Erythroblast (primary cell): ENCODE measurements at regions not wholly inside any gene's neighbourhood (a gene's known extent, or its start where the extent isn't known, plus 50 kb on each side); places are given as distances from the start of the nearest gene placed in this dataset.

Experiments used
- DNase-seq, 2 experiments: peaks; one replicate each; lab custom pipeline; 2025; lab: John Stamatoyannopoulos, UW
- GATA1 ChIP-seq: IDR thresholded peaks from 2 replicates; pipeline ENCODE4 v1.6.1; 2011; ENCODE audit warnings: low read depth, mild to moderate bottlenecking, control low read depth, low read length, moderate library complexity
- POLR2A ChIP-seq: IDR thresholded peaks from 2 replicates; pipeline ENCODE4 v1.6.1; 2011; ENCODE audit warnings: mild to moderate bottlenecking, low read length

DNA sequence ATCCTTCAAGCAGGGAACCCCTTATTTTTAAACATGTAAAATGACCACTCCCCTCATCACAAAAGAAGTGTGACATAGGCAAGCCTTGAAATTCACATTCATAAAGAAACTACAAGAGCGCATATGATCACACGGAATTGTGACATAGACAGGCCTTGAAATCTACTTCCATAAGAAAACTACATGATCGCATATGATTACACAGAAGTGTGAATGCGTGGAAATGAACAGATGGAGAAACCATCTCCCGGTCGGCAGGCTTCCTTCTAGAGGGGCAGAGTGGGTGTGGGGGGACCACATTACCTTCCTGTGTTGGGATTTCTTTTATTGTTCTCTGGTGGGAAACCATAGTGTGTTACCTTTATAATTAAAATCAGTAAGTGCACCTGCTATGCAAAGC is 285.1 kb upstream of the ADARB2 start:
- DNase-seq: no peak
- no peak for TF ChIP-seq POLR2A
- TF ChIP-seq GATA1: no peak

DNA sequence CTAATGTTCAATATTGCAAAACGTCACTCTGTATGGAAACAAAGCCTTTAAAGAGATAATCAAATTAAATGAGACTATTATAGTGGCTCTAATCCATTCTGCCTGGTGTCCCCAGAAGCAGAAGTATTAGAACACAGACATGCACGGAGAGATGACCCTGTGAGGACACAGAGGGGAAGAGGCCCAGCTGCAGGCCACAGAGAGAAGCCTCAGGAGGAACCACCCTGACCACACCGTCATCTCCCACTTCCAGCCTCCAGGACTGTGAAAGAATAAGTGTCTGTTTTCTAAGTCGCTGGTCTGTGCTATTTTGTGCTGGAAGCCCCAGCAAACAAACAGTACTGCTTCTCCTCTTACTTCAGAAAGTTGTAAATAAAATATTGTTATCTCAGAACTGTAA is 283.5 kb upstream of the ADARB2 start:
- TF ChIP-seq POLR2A (no peak), GATA1 (no peak)
- DNase-seq: no peak

DNA sequence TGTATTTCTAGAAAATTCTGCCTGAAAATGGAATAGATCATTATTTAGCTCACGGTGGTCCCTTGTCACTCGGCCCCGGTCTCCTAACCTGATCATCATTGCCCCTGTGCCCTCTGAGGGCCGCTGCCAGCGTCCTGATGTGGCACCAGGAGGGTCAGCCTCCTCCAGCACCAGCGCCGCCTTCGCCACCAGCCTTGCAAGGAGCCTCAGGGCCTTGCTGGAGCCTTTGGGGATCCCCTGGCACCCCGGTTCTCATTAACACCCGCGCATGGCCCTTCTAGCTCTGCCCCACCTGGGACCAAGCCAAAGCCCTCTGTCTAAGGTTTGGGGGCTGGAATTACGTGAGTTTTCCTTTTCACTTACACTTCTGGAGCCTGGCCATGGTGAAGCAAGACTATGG is 282.5 kb upstream of the ADARB2 start:
- DNase-seq: no peak
- TF ChIP-seq GATA1 (no peak), POLR2A (no peak)

DNA sequence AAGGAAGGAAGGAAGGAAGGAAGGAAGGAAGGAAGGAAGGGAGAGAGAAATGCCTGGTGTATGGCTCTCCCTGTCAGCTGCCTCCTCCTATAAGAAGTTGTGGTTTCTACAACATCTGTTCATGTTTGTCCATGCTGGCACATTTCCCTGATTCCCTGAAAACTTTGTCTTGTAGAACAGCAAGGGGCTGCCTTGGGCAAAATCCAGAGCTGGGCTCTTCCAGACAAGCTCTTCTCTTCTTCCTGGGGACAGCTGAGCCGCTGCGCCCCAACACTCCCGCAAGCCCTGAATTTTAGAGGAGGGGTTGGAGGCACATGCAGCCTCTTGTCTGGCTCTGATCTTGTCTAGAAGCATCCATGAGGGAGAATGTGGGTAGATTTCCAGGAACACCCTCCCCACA is 282.0 kb upstream of the ADARB2 start:
- TF ChIP-seq GATA1 (no peak), POLR2A (no peak)
- DNase-seq: no peak

DNA sequence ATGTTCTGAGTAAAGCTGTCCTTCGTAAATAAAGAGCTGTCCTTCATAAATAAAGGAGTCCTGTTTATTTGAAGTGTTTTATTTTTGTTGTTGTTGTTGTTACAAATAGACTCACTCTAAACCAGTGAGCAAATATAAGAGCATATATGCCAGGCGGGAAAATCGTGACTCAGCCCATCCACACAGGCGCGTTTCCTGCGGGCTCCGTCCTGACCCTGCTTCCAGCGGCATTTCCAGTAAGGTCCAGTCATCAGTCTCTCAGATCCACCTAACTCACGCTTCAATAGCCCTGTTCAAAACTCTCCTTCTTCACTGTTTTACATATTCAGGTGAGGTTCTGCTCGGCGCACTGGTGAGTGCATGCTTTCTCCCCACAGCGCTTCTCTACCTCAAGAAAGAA is 277.2 kb upstream of the ADARB2 start:
- no peak for DNase-seq
- TF ChIP-seq GATA1 (no peak), POLR2A (no peak)

DNA sequence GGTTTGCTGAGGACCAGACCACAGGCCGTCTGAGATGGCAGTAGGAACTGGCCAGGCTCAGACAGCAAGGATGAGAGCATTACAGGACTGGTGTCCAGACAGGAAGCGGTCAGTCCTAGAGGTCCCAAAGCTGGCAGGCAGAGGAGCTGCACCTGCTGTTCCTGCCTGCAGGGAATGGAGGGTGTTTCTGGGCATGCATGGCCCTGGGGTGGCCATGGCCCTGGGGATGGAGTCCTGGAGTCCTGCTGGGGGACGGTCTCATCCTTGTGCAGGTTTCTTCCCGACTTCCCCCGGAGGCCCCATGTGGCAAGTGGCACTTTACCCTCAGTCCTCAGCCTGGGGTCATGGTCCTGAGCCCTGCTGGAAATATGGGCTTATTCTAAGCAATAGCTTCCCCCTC is 274.9 kb upstream of the ADARB2 start:
- no peak for DNase-seq
- TF ChIP-seq POLR2A: no peak
- no peak for TF ChIP-seq GATA1

DNA sequence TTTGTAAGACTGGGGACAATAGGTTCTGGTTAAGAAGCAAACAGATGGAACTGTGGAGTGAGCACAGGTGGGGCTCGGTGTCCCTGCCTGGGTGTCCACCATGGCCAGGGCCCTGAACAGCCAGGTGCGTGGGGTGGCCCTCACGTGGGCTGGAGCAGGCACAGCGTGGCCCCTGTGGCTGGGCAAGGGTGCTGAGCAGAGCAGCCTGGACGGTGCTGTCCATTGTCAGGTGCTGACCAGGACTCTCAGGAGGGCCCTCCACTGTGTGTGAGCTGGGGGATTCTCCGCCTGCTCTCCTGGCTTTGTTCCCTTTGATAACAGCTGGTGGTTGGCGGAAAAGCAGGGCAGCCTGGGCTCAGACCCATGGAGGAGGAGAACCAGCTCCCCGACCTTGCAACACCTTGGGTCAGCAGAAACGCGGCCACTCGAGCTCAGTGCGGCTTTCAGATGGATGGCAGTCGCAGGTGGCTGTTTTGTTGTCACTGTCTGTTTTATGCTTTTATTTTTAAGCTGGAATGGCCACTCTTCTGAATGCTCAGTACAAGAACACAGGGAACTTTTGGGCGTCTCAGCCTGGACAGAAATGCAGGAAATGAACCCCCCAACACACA is 273.9 kb upstream of the ADARB2 start:
- no peak for DNase-seq
- TF ChIP-seq POLR2A (no peak), GATA1 (no peak)

DNA sequence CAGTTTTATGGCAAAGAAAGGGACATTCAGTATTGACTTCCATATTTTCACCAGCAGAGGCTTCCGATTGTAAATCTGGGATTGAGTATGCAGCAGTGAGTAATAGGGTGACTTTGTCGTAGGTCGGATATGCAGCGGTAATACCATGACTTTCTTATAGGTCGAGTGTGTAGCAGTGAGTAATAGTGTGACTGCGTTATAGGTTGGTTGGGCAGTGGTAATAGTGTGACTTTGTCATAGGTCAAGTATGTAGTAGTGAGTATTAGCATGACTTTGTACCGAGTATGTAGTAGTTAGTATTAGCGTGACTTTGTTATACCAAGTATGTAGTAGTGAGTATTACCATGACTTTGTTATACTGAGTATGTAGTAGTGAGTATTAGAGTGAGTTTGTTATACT is 268.2 kb upstream of the ADARB2 start:
- DNase-seq: no peak
- TF ChIP-seq GATA1 (no peak), POLR2A (no peak)

DNA sequence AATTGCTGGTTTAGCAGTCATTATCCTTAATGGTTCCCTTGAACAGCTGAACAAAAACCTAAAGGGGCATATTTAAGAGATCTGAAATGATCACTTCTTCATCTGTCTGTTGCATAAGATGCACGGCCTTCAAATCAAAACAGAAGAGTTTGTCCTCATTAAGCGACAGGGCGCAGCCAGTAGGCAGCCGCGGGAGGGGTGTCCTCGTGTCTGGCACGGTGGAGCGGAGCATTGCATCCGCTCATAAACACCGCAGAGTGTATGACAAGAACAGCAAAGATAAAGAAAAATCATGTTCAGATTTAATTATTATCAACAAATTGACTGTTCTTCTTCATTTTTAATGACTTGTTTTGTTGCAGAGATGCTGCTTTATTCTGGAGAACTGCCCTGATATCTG is 255.6 kb upstream of the ADARB2 start:
- DNase-seq: no peak
- no peak for TF ChIP-seq GATA1

DNA sequence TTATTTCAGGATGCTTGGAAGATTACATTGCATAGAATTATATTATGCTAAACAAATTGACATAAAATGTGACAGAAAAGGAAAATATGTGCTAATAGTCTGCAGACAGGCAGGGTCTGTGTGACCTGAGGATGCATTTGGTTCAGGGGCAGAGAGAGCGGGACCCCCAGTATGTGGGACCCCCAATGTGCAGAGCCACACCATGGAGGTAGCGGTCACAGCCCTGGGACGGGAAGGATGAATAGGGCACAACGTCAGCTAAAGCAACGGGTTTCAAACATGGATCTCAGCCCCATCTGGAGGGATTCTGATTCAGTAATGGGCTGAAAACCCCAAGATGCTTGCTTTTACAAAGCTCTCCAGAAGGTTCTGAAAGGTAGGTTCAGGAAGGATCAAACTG is 251.8 kb upstream of the ADARB2 start:
- no peak for DNase-seq
- no peak for TF ChIP-seq POLR2A
- TF ChIP-seq GATA1: no peak

DNA sequence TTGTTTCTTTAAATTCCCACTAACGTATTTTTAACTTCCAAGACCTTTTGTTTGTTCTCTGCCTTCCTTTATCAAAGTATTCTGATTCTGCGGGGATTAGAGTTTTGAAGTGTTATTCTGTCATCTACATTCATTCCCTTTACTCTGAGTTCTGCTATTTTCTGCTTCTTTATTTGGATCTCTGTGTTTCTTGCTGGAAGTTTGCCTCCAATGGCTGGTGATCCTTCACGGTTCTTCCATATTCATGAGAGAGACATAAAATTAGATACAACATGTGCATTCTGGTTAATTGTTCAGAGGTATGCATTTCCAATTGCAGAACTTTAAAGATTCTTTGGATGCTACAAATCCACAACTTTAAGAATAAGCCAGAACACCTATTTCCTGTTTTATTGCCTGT is 244.7 kb upstream of the ADARB2 start:
- no peak for DNase-seq
- TF ChIP-seq POLR2A: no peak
- TF ChIP-seq GATA1: no peak

DNA sequence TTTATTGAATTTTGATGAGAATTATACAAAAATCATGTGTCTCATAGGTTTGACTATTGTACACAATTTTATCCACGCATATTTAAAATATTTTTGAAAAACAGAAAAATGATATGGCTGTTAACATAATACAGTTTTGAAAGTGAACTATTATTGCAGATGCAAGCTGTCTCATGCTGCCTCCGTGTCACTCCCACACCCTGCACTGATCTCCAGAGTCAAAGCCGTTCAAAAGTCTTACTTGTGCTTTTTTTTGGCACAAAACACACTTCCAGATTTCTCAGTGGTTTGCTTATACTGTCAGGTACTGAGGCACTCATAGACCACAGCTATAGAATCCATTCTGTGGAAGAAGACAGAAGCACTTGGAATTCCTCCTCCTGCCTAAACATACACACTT is 243.1 kb upstream of the ADARB2 start:
- TF ChIP-seq POLR2A: no peak
- no peak for TF ChIP-seq GATA1
- DNase-seq: no peak

DNA sequence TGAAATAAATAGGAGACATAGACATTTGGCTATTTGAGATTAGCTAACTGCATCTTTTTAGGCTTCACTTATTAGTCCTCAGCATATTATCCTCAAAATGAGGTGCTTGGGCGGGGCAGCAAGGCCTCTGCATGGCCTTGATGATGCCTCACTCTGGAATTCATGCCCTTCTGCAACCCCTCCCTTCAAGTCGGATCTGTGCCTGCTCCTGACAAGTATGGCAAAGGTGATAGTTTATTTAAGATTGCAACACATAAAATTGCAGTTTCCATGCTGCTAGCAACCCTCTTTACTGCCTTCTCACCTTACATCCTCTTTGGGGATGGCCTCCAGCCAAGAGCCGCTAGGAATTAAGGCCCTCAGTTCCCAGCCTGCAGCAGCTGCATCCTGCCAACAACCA is 241.3 kb upstream of the ADARB2 start:
- TF ChIP-seq GATA1 (no peak), POLR2A (no peak)

DNA sequence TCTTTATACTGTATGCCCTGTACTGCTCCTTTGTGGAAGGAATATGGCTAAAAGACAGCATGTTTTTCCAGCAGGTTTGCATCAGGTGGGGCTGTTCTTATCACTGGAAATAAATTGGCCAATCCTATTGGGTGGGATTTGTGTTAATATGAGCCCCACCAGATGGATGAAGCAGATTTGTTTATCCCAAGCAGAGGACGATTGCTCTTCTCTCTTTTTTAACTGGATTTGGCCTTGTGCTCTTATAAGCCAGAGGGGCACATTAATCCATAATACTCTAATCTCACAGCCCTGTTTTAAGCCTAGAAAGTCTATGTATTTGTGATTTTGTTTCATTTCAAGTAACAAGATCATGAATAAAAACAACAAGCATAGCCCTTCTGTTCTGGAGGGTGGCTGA is 240.1 kb upstream of the ADARB2 start:
- TF ChIP-seq POLR2A (no peak), GATA1 (no peak)
- DNase-seq: no peak

More for the DNA sequence above, 241.3 kb upstream of the ADARB2 start:
- no peak for DNase-seq

DNA sequence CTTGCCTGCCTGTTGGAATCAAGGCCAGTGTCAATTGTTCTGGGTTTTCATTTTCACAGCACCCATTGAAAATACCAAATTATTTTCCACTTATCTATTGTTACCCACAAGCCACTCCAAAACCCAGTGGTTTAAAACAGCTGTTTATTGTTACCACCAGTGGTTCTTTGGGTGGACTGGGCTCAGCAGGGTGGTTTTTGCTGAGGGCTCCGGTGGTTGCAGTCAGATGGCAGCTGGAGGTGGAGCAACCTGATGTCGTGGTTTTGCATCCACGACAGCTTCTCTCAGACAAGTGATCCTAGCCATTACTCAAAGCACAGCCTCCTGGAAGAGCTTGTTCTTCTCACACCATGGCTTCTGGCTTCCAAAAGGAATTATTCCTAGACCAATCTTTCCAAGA is 235.1 kb upstream of the ADARB2 start:
- TF ChIP-seq POLR2A (no peak), GATA1 (no peak)
- no peak for DNase-seq
